ENCODE measurements at regions not wholly inside any gene's neighbourhood (a gene's known extent, or its start where the extent isn't known, plus 50 kb on each side); places are given as distances from the start of the nearest gene placed in this dataset.

- TF ChIP-seq ELK4 (IDR thresholded peaks at IDR 0.05; ENCODE audit: borderline replicate concordance, low read depth, low read length) (no peak), ZNF24 (tag by site-specific recombination; IDR thresholded peaks at IDR 0.05) (no peak), CTCF (tag by site-specific recombination; IDR thresholded peaks at IDR 0.05) (no peak), ZNF302 (tag by site-specific recombination; IDR thresholded peaks at IDR 0.05; ENCODE audit: low read depth) (no peak), SALL2 (tag by site-specific recombination; IDR thresholded peaks at IDR 0.05; ENCODE audit: borderline replicate concordance) (no peak)
- TF ChIP-seq, protein P1, sequence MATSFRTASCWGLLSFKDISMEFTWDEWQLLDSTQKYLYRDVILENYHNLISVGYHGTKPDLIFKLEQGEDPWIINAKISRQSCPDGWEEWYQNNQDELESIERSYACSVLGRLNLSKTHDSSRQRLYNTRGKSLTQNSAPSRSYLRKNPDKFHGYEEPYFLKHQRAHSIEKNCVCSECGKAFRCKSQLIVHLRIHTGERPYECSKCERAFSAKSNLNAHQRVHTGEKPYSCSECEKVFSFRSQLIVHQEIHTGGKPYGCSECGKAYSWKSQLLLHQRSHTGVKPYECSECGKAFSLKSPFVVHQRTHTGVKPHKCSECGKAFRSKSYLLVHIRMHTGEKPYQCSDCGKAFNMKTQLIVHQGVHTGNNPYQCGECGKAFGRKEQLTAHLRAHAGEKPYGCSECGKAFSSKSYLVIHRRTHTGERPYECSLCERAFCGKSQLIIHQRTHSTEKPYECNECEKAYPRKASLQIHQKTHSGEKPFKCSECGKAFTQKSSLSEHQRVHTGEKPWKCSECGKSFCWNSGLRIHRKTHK (tag by site-specific recombination; IDR thresholded peaks at IDR 0.05) = no peak
These were observed 452.1 kb downstream of the EFNA5 start for GRCh38 chr5:107218457-107219193.

Data from HEK293 (cell line).